Stimulated activated memory B cell treated with anti-CD40 and anti-IgM and Interleukin-4, amounts not matched to agents 10 μg/mL and 1 μg/mL and 100 μg/mL, for 72 hours (primary cell): ENCODE measurements at regions not wholly inside any gene's neighbourhood (a gene's known extent, or its start where the extent isn't known, plus 50 kb on each side); places are given as distances from the start of the nearest gene placed in this dataset.
"Not testable (repeated sequence)": the region's sequence is repeated elsewhere in the genome, so short reads cannot be mapped to it uniquely, and the experiment has no call there.

Experiments
- ATAC-seq: fragments of 150-1000 bp; cut with Tn5 transposase; 2 replicates; pipeline ENCODE4 v1.10.0; 2021
- H3K27ac Mint-ChIP-seq: one replicate; pipeline ENCODE4 v1.8.0; 2022; ENCODE audit warnings: mild to moderate bottlenecking, mixed read lengths
- H3K27me3 Mint-ChIP-seq: one replicate; pipeline ENCODE4 v1.8.0; 2022; ENCODE audit warnings: mixed read lengths
- H3K36me3 Mint-ChIP-seq: one replicate; pipeline ENCODE4 v1.8.0; 2022; ENCODE audit warnings: mixed read lengths
- H3K4me1 Mint-ChIP-seq: one replicate; pipeline ENCODE4 v1.8.0; 2022; ENCODE audit warnings: mixed read lengths
- H3K4me3 Mint-ChIP-seq: one replicate; pipeline ENCODE4 v1.8.0; 2022; ENCODE audit warnings: mild to moderate bottlenecking, moderate library complexity, mixed read lengths
- H3K9me3 Mint-ChIP-seq: one replicate; pipeline ENCODE4 v1.8.0; 2022; ENCODE audit warnings: mixed read lengths

DNA sequence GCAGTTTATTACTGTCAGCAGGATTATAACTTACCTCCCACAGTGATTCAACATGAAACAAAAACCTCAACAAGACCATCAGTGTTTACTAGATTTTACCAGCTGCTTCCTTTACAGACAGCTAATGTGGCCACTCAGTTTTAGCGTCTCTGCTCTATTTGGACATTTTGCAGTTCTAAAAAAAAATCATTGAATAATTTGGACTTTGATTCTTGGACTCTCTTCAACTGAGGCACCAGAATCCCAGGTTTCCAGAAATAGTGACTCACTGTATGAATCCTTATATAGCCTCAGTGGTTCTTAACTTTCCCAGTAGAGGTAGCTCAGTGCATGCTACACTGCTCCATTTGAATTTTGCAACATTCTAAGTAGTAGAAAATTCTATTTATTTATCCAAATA lies 317.4 kb upstream of the PLGLB1 start:
- not testable (repeated sequence) for H3K9me3 Mint-ChIP-seq, H3K27ac Mint-ChIP-seq, H3K36me3 Mint-ChIP-seq, H3K4me1 Mint-ChIP-seq, H3K4me3 Mint-ChIP-seq, H3K27me3 Mint-ChIP-seq, ATAC-seq

DNA sequence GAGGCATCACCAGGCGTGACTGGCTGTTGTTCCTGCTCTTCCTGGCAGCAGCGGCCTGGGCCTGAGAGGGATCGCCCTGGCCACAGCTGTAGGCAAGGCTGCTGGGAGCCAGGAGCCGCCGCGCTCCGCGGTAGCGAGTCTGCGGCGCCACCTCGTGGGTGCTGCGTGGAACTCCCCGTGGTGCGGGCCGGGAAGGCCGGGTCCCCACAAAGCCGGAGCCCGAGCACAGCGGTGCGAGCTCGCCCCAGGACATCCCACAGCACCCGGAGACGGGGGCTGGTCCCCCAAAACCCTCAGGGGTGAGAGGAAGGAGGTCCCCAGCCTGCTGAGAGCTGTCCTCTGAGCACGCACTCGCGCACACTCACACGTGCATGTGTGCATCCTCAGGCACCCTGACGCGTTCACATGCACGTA lies 320.0 kb upstream of the PLGLB1 start:
- H3K4me1 Mint-ChIP-seq, H3K9me3 Mint-ChIP-seq, H3K27me3 Mint-ChIP-seq, H3K4me3 Mint-ChIP-seq, H3K36me3 Mint-ChIP-seq, ATAC-seq, H3K27ac Mint-ChIP-seq: not testable (repeated sequence)

DNA sequence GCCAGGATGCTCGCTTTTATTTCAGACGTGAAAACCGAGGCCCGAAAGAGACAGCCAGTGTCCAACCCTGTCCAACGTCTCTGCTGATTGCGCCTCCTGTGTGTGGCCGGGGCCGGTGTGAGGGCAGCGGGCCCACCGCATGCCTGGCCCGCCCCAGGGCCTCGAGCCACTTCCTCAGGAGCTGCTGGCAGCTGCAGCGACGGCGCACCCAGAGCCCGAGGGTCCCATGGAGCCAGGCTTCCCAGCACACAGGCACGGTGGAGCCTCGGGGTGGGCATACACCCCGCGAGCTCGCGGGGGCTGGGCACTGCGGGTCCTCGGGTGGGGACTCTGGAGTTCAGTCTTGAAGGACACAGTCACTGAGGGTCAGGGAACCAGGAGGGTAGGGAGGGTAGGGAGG lies 320.5 kb upstream of the PLGLB1 start:
- H3K4me3 Mint-ChIP-seq, H3K4me1 Mint-ChIP-seq, H3K27me3 Mint-ChIP-seq: not testable (repeated sequence)

DNA sequence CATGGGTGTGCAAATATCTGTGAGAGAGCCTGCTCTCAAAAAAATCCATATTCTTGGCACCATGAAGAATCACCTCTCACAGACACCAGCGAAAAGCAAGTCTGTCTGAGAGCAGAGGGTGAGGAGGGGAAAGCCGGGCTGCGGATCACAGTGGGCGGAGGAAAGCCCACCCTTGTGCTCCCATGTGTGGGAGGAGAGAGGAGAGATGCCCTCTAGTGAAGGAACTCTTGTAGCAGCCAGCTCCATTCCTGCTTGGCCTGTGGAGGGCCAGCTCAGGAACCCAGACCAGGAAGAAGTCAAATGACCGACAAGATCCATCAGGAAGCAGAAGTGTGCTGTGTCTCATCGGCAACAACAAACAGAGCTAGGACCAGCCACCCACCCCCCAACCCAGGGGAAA lies 321.7 kb upstream of the PLGLB1 start:
- H3K27ac Mint-ChIP-seq, H3K27me3 Mint-ChIP-seq, H3K9me3 Mint-ChIP-seq, H3K36me3 Mint-ChIP-seq, H3K4me3 Mint-ChIP-seq, H3K4me1 Mint-ChIP-seq, ATAC-seq: not testable (repeated sequence)

More for the DNA sequence above, 320.5 kb upstream of the PLGLB1 start:
- H3K27ac Mint-ChIP-seq, H3K36me3 Mint-ChIP-seq, ATAC-seq, H3K9me3 Mint-ChIP-seq: not testable (repeated sequence)

DNA sequence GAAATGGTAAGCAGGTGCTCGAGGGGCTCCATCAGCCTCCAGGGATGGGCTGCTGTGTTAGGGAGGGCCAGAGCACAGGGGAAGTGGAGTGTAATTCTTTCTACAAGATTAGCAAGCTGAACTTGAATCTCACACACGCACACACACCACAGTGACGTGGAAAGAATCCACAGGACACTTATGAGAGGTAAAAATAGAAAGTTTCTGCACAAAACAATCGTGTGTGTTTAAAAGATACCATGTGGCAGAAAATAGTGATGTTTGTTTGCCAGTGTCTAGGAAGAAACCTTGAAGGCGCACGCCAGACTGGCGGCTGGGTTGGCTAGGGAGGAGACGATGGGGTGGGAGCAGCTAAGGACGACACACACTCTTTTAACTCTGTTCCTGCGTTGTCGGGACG lies 323.6 kb upstream of the PLGLB1 start:
- not testable (repeated sequence) for H3K4me1 Mint-ChIP-seq, H3K27ac Mint-ChIP-seq, H3K27me3 Mint-ChIP-seq, H3K9me3 Mint-ChIP-seq, H3K36me3 Mint-ChIP-seq, H3K4me3 Mint-ChIP-seq, ATAC-seq

DNA sequence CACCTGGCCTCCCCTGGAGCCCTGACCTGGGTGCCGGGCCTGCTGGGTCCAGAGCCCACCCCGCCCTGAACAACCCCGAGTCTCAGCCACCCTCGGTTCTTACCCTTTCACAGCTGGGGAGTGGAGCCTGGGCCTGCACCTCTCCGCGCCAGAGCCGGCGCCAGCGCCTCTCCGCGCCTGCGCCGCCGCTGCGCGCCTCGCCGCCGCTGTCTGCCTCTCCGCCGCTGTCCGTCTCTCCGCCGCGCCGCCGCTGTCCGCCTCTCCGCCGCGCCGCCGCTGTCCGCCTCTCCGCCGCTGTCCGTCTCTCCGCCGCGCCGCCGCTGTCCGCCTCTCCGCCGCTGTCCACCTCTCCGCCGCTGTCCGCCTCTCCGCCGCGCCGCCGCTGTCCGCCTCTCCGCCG lies 326.9 kb upstream of the PLGLB1 start:
- H3K4me1 Mint-ChIP-seq, H3K27me3 Mint-ChIP-seq, H3K9me3 Mint-ChIP-seq, H3K4me3 Mint-ChIP-seq, H3K36me3 Mint-ChIP-seq, ATAC-seq, H3K27ac Mint-ChIP-seq: not testable (repeated sequence)

DNA sequence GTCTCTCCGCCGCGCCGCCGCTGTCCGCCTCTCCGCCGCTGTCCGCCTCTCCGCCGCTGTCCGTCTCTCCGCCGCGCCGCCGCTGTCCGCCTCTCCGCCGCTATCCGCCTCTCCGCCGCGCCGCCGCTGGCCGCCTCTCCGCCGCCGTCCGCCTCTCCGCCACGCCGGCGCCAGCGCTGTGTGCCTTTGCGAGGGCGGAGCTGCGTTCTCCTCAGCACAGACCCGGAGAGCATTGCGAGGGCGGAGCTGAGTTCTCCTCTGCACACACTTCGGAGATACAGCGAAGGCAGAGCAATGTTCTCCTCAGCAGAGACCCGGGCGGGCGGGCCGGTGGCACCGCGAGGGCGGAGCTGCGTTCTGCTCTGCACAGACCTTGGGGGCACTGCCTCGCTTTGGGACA lies 327.4 kb upstream of the PLGLB1 start:
- H3K4me3 Mint-ChIP-seq = peak overlapping the region; percentile 69
- not testable (repeated sequence) for ATAC-seq, H3K9me3 Mint-ChIP-seq, H3K27ac Mint-ChIP-seq, H3K36me3 Mint-ChIP-seq, H3K4me1 Mint-ChIP-seq, H3K27me3 Mint-ChIP-seq

DNA sequence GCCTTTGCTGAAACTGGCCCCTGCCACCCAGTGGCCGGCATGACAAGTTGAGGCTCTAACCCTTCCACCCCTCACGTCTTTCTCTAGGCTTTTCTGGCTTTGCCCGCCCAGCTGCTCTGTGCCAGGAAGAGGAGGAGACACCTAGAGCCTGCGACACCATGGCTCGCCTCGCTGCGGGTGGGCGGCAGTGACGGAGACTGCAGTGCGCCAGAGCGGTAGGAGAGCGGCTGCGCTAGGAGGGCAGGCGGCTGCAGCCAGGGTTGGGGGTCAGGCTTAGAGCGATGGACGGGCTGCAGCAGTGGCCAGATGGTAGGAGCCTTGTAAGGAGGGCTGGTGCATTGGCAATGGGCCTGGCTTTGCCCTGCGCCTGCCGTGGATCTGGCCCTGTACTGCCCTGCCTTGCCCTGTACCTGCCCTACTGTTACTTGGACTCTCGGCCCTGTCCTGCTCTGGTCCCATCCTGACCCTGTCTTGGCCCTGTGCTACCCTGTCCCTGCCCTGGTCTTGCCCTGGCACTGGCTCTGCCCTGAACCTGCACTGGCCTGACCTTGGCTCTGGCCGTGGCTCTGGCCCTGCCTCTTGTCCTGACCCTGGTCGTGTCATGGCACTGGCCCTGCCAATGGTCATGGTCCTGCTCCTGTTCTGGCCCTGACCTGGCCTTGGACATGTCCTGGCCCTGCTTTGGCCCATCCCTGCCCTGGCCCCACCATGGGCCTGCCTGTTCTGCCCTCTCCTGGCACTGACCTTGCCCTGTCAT lies 330.7 kb upstream of the PLGLB1 start:
- ATAC-seq, H3K27ac Mint-ChIP-seq, H3K9me3 Mint-ChIP-seq, H3K27me3 Mint-ChIP-seq, H3K4me1 Mint-ChIP-seq, H3K4me3 Mint-ChIP-seq, H3K36me3 Mint-ChIP-seq: not testable (repeated sequence)

DNA sequence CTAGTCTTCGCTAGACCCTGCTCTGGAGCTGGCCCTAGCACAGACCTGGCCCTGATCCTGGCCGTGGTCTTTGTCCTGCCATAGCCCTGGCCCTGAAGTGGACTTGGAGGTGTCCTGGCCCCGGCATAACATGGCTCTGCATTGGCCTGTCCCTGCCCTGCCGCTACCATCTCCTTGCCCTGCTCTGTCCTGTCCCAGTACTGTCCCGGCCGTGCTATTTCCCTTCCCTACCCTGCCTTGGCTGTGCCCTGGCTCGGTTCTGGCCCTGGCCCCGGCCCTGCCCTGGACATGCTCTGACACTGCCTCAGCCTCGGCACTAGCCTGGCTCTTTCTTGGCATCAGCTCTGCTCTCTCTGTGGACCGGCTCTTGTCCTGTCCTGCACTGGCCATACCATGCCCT lies 331.8 kb upstream of the PLGLB1 start:
- H3K36me3 Mint-ChIP-seq, H3K9me3 Mint-ChIP-seq, H3K27me3 Mint-ChIP-seq, H3K4me3 Mint-ChIP-seq, H3K27ac Mint-ChIP-seq, H3K4me1 Mint-ChIP-seq, ATAC-seq: not testable (repeated sequence)

DNA sequence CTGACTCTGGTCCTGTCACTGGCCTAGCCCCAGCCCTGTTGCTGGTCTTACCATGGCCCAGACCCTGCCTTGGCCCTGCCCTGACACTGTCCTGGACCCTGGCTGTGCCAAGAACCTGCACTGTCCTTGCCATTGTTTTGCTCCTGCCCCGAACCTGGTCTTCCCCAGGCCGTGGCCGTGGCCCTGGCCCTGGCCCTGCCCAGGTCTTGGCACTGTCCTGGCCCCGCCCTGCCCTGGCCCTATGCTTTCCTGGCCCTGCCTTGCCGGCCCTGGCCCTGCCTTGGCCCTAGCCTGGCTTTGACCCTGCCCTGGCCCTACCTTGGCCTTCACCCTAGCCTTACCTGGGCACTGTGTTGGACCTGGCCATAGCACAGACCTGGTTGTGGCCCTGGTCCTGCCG lies 332.5 kb upstream of the PLGLB1 start:
- H3K27me3 Mint-ChIP-seq, H3K27ac Mint-ChIP-seq, H3K36me3 Mint-ChIP-seq, H3K4me3 Mint-ChIP-seq, ATAC-seq, H3K9me3 Mint-ChIP-seq, H3K4me1 Mint-ChIP-seq: not testable (repeated sequence)

DNA sequence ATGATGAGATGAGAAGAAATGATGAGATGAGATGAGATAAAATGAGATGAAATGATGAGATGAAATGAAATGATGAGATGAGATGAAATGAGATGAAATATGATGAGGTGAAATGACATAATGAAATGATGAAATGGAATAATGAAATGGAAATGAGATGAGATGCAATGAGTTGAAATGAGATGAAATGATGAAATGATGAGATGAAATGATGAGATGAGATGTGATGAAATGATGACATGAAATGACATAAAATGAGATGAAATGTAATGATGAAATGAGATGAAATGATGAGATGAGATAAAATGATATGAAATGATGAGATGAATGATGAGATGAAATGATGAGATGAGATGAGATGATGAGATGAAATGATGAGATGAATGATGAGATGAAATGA lies 338.6 kb upstream of the PLGLB1 start:
- H3K27me3 Mint-ChIP-seq, ATAC-seq, H3K27ac Mint-ChIP-seq: not testable (repeated sequence)

DNA sequence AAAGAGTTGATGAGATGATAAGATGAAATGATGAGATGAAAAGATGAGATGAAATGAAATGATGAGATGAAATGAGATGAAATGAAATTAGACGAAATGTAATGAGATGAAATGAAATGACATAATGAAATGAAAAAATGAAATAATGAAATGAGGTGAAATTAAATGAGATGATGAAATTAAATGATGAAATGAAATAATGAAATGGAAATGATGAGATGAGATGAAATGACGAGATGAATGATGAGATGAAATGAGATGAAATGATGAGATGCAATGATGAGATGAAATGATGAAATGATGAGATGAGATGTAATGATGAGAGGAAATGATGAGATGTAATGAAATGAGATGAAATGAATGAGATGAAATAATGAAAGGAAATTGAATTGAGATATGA lies 339.3 kb upstream of the PLGLB1 start:
- peaks cover 10% of the 10 kb centered on the region for H3K9me3 Mint-ChIP-seq
- not testable (repeated sequence) for H3K4me3 Mint-ChIP-seq, H3K4me1 Mint-ChIP-seq, ATAC-seq, H3K36me3 Mint-ChIP-seq, H3K27ac Mint-ChIP-seq, H3K27me3 Mint-ChIP-seq

More for the DNA sequence above, 338.6 kb upstream of the PLGLB1 start:
- H3K36me3 Mint-ChIP-seq, H3K4me1 Mint-ChIP-seq, H3K4me3 Mint-ChIP-seq: not testable (repeated sequence)
- peaks cover 10% of the 10 kb centered on the region for H3K9me3 Mint-ChIP-seq

DNA sequence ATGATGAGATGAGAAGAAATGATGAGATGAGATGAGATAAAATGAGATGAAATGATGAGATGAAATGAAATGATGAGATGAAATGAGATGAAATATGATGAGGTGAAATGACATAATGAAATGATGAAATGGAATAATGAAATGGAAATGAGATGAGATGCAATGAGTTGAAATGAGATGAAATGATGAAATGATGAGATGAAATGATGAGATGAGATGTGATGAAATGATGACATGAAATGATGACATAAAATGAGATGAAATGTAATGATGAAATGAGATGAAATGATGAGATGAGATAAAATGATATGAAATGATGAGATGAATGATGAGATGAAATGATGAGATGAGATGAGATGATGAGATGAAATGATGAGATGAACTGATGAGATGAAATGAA lies 340.2 kb upstream of the PLGLB1 start:
- H3K4me3 Mint-ChIP-seq, H3K36me3 Mint-ChIP-seq, H3K27me3 Mint-ChIP-seq, ATAC-seq, H3K27ac Mint-ChIP-seq, H3K4me1 Mint-ChIP-seq: not testable (repeated sequence)
- peaks cover 10% of the 10 kb centered on the region for H3K9me3 Mint-ChIP-seq

DNA sequence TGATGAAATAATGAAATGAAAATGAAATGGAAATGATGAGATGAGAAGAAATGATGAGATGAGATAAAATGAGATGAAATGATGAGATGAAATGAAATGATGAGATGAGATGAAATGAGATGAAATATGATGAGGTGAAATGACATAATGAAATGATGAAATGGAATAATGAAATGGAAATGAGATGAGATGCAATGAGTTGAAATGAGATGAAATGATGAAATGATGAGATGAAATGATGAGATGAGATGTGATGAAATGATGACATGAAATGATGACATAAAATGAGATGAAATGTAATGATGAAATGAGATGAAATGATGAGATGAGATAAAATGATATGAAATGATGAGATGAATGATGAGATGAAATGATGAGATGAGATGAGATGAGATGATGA lies 342.7 kb upstream of the PLGLB1 start:
- H3K27me3 Mint-ChIP-seq, H3K4me3 Mint-ChIP-seq, H3K36me3 Mint-ChIP-seq, H3K27ac Mint-ChIP-seq, H3K4me1 Mint-ChIP-seq, ATAC-seq: not testable (repeated sequence)
- H3K9me3 Mint-ChIP-seq = peaks cover 10% of the 10 kb centered on the region

DNA sequence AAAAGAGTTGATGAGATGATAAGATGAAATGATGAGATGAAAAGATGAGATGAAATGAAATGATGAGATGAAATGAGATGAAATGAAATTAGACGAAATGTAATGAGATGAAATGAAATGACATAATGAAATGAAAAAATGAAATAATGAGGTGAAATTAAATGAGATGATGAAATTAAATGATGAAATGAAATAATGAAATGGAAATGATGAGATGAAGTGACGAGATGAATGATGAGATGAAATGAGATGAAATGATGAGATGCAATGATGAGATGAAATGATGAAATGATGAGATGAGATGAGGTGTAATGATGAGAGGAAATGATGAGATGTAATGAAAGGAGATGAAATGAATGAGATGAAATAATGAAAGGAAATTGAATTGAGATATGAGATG lies 343.4 kb upstream of the PLGLB1 start:
- not testable (repeated sequence) for ATAC-seq, H3K4me1 Mint-ChIP-seq, H3K4me3 Mint-ChIP-seq, H3K27me3 Mint-ChIP-seq, H3K36me3 Mint-ChIP-seq, H3K27ac Mint-ChIP-seq
- H3K9me3 Mint-ChIP-seq = peaks cover 10% of the 10 kb centered on the region

DNA sequence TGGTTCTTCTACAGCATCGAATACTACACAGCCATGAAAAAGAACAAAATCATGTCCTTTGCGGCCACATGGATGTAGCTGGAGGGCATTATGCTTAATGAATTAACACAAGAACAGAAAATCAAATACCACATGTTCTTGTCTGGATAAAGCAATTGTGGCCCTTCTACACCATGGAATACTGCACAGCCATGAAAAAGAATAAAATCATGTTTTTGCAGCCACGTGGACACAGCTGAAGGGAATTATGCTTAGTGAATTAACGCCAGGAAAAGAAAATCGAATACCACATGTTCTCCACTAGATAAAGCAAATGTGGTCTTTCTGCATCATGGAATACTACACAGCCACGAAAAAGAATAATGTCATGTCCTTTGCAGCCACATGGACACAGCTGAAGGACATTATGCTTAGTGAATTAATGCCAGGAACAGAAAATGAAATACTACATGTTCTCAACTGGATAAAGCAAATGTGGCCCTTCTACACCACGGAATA lies 361.8 kb upstream of the PLGLB2 start:
- not testable (repeated sequence) for H3K4me3 Mint-ChIP-seq, H3K36me3 Mint-ChIP-seq, H3K27ac Mint-ChIP-seq, H3K4me1 Mint-ChIP-seq, H3K27me3 Mint-ChIP-seq, H3K9me3 Mint-ChIP-seq, ATAC-seq

DNA sequence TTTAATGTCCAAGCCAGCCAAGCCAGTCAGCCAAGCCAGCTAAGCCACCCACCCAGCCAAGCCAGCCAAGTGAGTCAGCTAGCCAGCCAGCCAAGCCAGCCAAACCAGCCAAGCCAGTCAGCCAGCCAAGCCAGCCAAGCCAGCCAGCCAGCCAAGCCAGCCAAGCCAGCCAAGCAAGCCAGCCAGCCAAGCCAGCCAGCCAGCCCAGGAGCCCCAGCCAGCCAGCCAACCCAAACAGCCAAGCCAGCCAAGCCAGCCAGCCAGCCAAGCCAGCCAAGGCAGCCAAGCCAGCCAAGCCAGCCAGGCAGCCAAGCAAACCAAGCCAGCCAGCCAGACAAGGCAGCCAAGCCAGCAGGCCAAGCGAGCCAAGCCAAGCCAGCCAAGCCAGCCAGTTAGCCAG lies 352.1 kb upstream of the PLGLB2 start:
- H3K27ac Mint-ChIP-seq, H3K36me3 Mint-ChIP-seq, H3K9me3 Mint-ChIP-seq, H3K27me3 Mint-ChIP-seq, H3K4me3 Mint-ChIP-seq, ATAC-seq, H3K4me1 Mint-ChIP-seq: not testable (repeated sequence)
